H1 (cell line): ENCODE measurements at regions not wholly inside any gene's neighbourhood (a gene's known extent, or its start where the extent isn't known, plus 50 kb on each side); places are given as distances from the start of the nearest gene placed in this dataset.
A peak's percentile ranks its signal among the peaks of the same experiment; 100 is the strongest.

Experiments used
- CTCF ChIA-PET: fragments of 300-600 bp; sonication (Branson Sonifier 250); formaldehyde crosslinking; loops from one replicate; lab custom pipeline; 2021; ENCODE audit not compliant: partially characterized antibody; lab: Charles Lee
- POLR2A ChIA-PET: fragments of 300-600 bp; sonication (Branson Sonifier 250); formaldehyde crosslinking; loops from one replicate; lab custom pipeline; 2021; ENCODE audit warnings: inconsistent platforms; ENCODE audit not compliant: partially characterized antibody; lab: Charles Lee
- DNase-seq, 2 experiments: peaks; one replicate each; pipeline versions ENCODE4 v3.0.0 to v3.0.0-alpha.2; 2010 to 2022; ENCODE audit warnings: low spot score in 2 of 2, low read depth in 1 of 2, mixed read lengths in 1 of 2
- FAIRE-seq: peaks from 2 replicates; lab custom pipeline; 2011; peaks lifted over from hg19 to GRCh38; lab: Jason Lieb, UNC
- H2AFZ ChIP-seq: 2 replicates; pipeline ENCODE4 v1.8.1; 2012; ENCODE audit warnings: low read length, inconsistent platforms
- H2AK5ac ChIP-seq: 2 replicates; pipeline ENCODE4 v1.6.1; 2013; ENCODE audit warnings: low read depth, low read length
- H2BK120ac ChIP-seq: replicated peaks from 2 replicates; pipeline ENCODE3; 2013; ENCODE audit warnings: low read depth, low read length, inconsistent platforms
- H2BK12ac ChIP-seq: 2 replicates; pipeline ENCODE4 v1.6.1; 2013; ENCODE audit warnings: low read depth, low read length
- H2BK15ac ChIP-seq: 2 replicates; pipeline ENCODE4 v1.6.1; 2013; ENCODE audit warnings: low read length
- H2BK20ac ChIP-seq: 2 replicates; pipeline ENCODE4 v1.6.1; 2013; ENCODE audit warnings: low read length
- H2BK5ac ChIP-seq: 2 replicates; pipeline ENCODE4 v1.6.1; 2013; ENCODE audit warnings: low read depth, low read length
- H3K14ac ChIP-seq: 2 replicates; pipeline ENCODE4 v1.6.1; 2013; ENCODE audit warnings: inconsistent platforms; ENCODE audit not compliant: insufficient read length
- H3K18ac ChIP-seq: 2 replicates; pipeline ENCODE4 v1.6.1; 2013; ENCODE audit warnings: low read length; ENCODE audit errors: extremely low read depth
- H3K23ac ChIP-seq: 2 replicates; pipeline ENCODE4 v1.6.1; 2013; ENCODE audit warnings: inconsistent platforms; ENCODE audit not compliant: insufficient read length
- H3K23me2 ChIP-seq: 2 replicates; pipeline ENCODE4 v1.6.1; 2013; ENCODE audit warnings: low read depth, low read length
- H3K27ac ChIP-seq: 2 replicates; pipeline ENCODE4 v1.6.1; 2011; ENCODE audit warnings: low read depth, low read length, inconsistent platforms
- H3K27me3 ChIP-seq, 4 experiments: replicated peaks in 1 of 4; 1 replicate in 1 of 4; 2 replicates in 3 of 4; pipeline versions ENCODE4 v1.6.1 to v1.8.1; 2011 to 2013; ENCODE audit warnings: low read length in 3 of 4, mild to moderate bottlenecking in 3 of 4, inconsistent platforms in 2 of 4, mixed read lengths in 2 of 4, moderate library complexity in 1 of 4; ENCODE audit not compliant: control insufficient read depth in 3 of 4, insufficient read depth in 3 of 4; ENCODE audit errors: extremely low read depth in 1 of 4
- H3K36me3 ChIP-seq, 4 experiments: 2 replicates each; pipeline versions ENCODE4 v1.6.1 to v1.8.1; 2011 to 2013; ENCODE audit warnings: mild to moderate bottlenecking in 4 of 4, low read length in 3 of 4, moderate library complexity in 2 of 4, control low read depth in 1 of 4, inconsistent platforms in 1 of 4; ENCODE audit not compliant: insufficient read depth in 4 of 4, control insufficient read depth in 2 of 4
- H3K4ac ChIP-seq: replicated peaks from 2 replicates; pipeline ENCODE3; 2013; ENCODE audit warnings: low read length, low read depth, mixed read lengths, inconsistent platforms; ENCODE audit not compliant: insufficient read length
- H3K4me1 ChIP-seq, 4 experiments: replicated peaks in 1 of 4; 1 replicate in 1 of 4; 2 replicates in 3 of 4; pipeline versions ENCODE4 v1.6.1 to v1.8.1; 2011 to 2013; ENCODE audit warnings: low read length in 3 of 4, inconsistent platforms in 2 of 4, mixed read lengths in 1 of 4; ENCODE audit not compliant: insufficient read depth in 4 of 4, control insufficient read depth in 3 of 4
- H3K4me2 ChIP-seq, 2 experiments: 2 replicates each; pipeline versions ENCODE4 v1.6.1 to v1.8.1; 2011 to 2013; ENCODE audit warnings: low read depth in 2 of 2, low read length in 2 of 2, control low read depth in 1 of 2, inconsistent platforms in 1 of 2, mild to moderate bottlenecking in 1 of 2; ENCODE audit not compliant: insufficient read depth in 1 of 2
- H3K4me3 ChIP-seq, 4 experiments: fragments of 200-600, 300-600 bp in 1 of 4; sonication (generic), shearing (Covaris generic), sonication (Bioruptor Twin) in 1 of 4; 2 replicates each; pipeline versions ENCODE4 v1.5.1 to v1.8.1; 2011 to 2016; ENCODE audit warnings: low read length in 4 of 4, low read depth in 3 of 4, control low read depth in 2 of 4, inconsistent platforms in 2 of 4, mild to moderate bottlenecking in 2 of 4, mixed read lengths in 1 of 4, moderate library complexity in 1 of 4; ENCODE audit not compliant: insufficient read depth in 2 of 4; ENCODE audit errors: extremely low read depth in 1 of 4
- H3K56ac ChIP-seq: replicated peaks from 2 replicates; pipeline ENCODE3; 2013; ENCODE audit warnings: low read depth, mild to moderate bottlenecking, mixed read lengths, low read length, inconsistent platforms; ENCODE audit not compliant: insufficient read length
- H3K79me1 ChIP-seq: 2 replicates; pipeline ENCODE4 v1.6.1; 2013; ENCODE audit warnings: low read depth, low read length, control low read depth
- H3K79me2 ChIP-seq, 2 experiments: 2 replicates each; pipeline versions ENCODE4 v1.6.1 to v1.8.1; 2012 to 2013; ENCODE audit warnings: low read length in 2 of 2, mild to moderate bottlenecking in 2 of 2, inconsistent platforms in 1 of 2; ENCODE audit not compliant: insufficient read depth in 2 of 2, control insufficient read depth in 1 of 2
- H3K9ac ChIP-seq, 4 experiments: replicated peaks in 1 of 4; 1 replicate in 1 of 4; 2 replicates in 3 of 4; pipeline versions ENCODE4 v1.6.1 to v1.8.1; 2011 to 2013; ENCODE audit warnings: low read depth in 3 of 4, low read length in 3 of 4, control low read depth in 2 of 4, mild to moderate bottlenecking in 2 of 4, moderate library complexity in 2 of 4, inconsistent platforms in 1 of 4; ENCODE audit errors: extremely low read depth in 1 of 4
- H3K9me3 ChIP-seq, 2 experiments: 2 replicates each; pipeline versions ENCODE4 v1.6.1 to v1.8.1; 2012 to 2013; ENCODE audit warnings: mild to moderate bottlenecking in 2 of 2, moderate library complexity in 2 of 2, control low read depth in 1 of 2, inconsistent platforms in 1 of 2, low read depth in 1 of 2, low read length in 1 of 2, mixed read lengths in 1 of 2; ENCODE audit not compliant: insufficient read depth in 2 of 2
- H4K20me1 ChIP-seq, 2 experiments: replicated peaks in 1 of 2; 2 replicates each; pipeline versions ENCODE3 to v1.8.1; 2011 to 2013; ENCODE audit warnings: inconsistent platforms in 2 of 2, low read length in 2 of 2, mild to moderate bottlenecking in 1 of 2; ENCODE audit not compliant: insufficient read depth in 2 of 2, control insufficient read depth in 1 of 2
- H4K5ac ChIP-seq: 2 replicates; pipeline ENCODE4 v1.6.1; 2013; ENCODE audit warnings: low read length, low read depth, mixed read lengths, inconsistent platforms; ENCODE audit not compliant: insufficient read length
- H4K8ac ChIP-seq: 2 replicates; pipeline ENCODE4 v1.8.0; 2013; ENCODE audit warnings: mild to moderate bottlenecking, moderate library complexity, low read length, inconsistent platforms; ENCODE audit not compliant: insufficient read depth; ENCODE audit errors: extremely low read depth
- H4K91ac ChIP-seq: replicated peaks from 2 replicates; pipeline ENCODE3; 2013; ENCODE audit warnings: low read length, mixed read lengths, inconsistent platforms; ENCODE audit not compliant: insufficient read length
- BACH1 ChIP-seq: IDR thresholded peaks from 2 replicates; pipeline ENCODE4 v1.6.1; 2012; ENCODE audit warnings: low read length, improper control_type of control experiment
- GABPA ChIP-seq: IDR thresholded peaks from 2 replicates; pipeline ENCODE4 v1.6.1; 2011; ENCODE audit warnings: mild to moderate bottlenecking, low read length, moderate library complexity, borderline replicate concordance; ENCODE audit not compliant: insufficient read depth
- KDM4A ChIP-seq: IDR thresholded peaks from one replicate; pipeline ENCODE4 v1.7.1; 2012; ENCODE audit warnings: low read depth, mild to moderate bottlenecking, moderate library complexity, low read length, inconsistent platforms; ENCODE audit not compliant: severe bottlenecking
- POLR2AphosphoS5 ChIP-seq: IDR thresholded peaks from 2 replicates; pipeline ENCODE4 v1.6.1; 2011; ENCODE audit warnings: low read depth, low read length
- RBBP5 ChIP-seq: IDR thresholded peaks from 2 replicates; pipeline ENCODE4 v1.7.1; 2012; ENCODE audit warnings: low read depth, mild to moderate bottlenecking, inconsistent platforms, low read length, moderate library complexity, borderline replicate concordance
- RXRA ChIP-seq: IDR thresholded peaks from 2 replicates; pipeline ENCODE4 v1.6.1; 2011; ENCODE audit warnings: low read depth, mild to moderate bottlenecking, low read length, moderate library complexity; ENCODE audit not compliant: insufficient read depth
- SAP30 ChIP-seq: fragments of 300-600 bp; sonication (generic); IDR thresholded peaks from 2 replicates; pipeline ENCODE4 v1.7.1; 2012; ENCODE audit warnings: low read length, moderate library complexity, mild to moderate bottlenecking, inconsistent platforms; ENCODE audit not compliant: insufficient read depth, insufficient replicate concordance
- SIX5 ChIP-seq: IDR thresholded peaks from 2 replicates; pipeline ENCODE4 v1.6.1; 2011; ENCODE audit warnings: mild to moderate bottlenecking, low read depth, low read length
- SRF ChIP-seq: IDR thresholded peaks from 2 replicates; pipeline ENCODE4 v1.6.1; 2011; ENCODE audit warnings: mild to moderate bottlenecking, low read depth, low read length, moderate library complexity
- TAF7 ChIP-seq: optimal IDR thresholded peaks from 2 replicates; pipeline ENCODE3; 2011; ENCODE audit warnings: low read depth, mild to moderate bottlenecking, inconsistent platforms, low read length, moderate library complexity, borderline replicate concordance
- TBP ChIP-seq: IDR thresholded peaks from 2 replicates; pipeline ENCODE4 v1.6.1; 2011; ENCODE audit warnings: low read depth, low read length, improper control_type of control experiment
- TCF12 ChIP-seq: IDR thresholded peaks from 2 replicates; pipeline ENCODE4 v1.6.1; 2011; ENCODE audit warnings: low read depth, mild to moderate bottlenecking, low read length
- TEAD4 ChIP-seq: IDR thresholded peaks from 2 replicates; pipeline ENCODE4 v1.6.1; 2012; ENCODE audit warnings: low read depth, low read length, inconsistent platforms, mixed read lengths
- WGBS, 2 experiments: shearing (Covaris generic) in 1 of 2; methylation state at CpG; one replicate each; pipeline versions ENCODE4 v1.1.6 to v1.1.7; 2013 to 2015; ENCODE audit warnings: low lambda C conversion rate in 2 of 2, mixed read lengths in 2 of 2, inconsistent platforms in 1 of 2, low coverage in 1 of 2, missing lambda C conversion rate in 1 of 2; ENCODE audit not compliant: insufficient replicate concordance in 2 of 2, insufficient coverage in 1 of 2, insufficient read length in 1 of 2; ENCODE audit errors: extremely low coverage in 1 of 2, missing lambda C conversion rate in 1 of 2; 5-methylcytosine and 5-hydroxymethylcytosine counted together
- TF ChIP-seq, protein P1 (sequence below): IDR thresholded peaks from 2 replicates; pipeline ENCODE4 v1.6.1; 2011; ENCODE audit warnings: low read length, improper control_type of control experiment

DNA sequence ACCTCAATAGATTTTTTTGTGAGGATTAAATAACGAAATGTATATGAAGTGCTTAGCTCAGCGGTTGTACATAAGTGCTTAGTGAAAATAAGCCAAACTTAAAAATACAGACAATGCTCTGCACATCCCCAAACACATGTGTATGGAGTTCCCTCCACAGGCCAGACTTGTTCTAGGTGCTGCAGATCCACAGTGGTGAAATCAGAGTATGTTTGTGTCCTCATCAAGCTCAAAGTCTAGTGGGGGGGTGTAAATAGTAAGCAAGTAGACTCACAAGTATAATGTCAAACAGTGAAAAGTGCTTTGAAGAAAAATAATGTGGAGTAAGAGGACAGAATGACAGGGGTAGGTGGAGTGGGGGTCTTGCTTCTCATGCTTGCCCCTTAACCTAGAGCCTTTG, 157.4 kb upstream of the SPRY4 start:
- Histone ChIP-seq H2BK120ac (no peak overlapping the region), H3K79me2 (no peaks in the 10 kb centered on the region), H3K23me2 (no peaks in the 10 kb centered on the region), H4K8ac (no peak overlapping the region), H2BK5ac (no peak overlapping the region), H3K4me1 (no peaks in the 10 kb centered on the region), H3K18ac (no peak overlapping the region), H3K23ac (no peak overlapping the region), H3K9me3 (peaks cover 9 to 11% of the 10 kb centered on the region in 2 experiments; a peak in 3 of 4 replicates), H4K91ac (no peak overlapping the region), H3K4me3 (no peak overlapping the region), H3K4me2 (no peak overlapping the region), H2AFZ (no peak overlapping the region), H2BK15ac (0 out of 2 replicates have a peak overlapping the region, but pooled peaks have one; percentile 49), H3K27ac (no peak overlapping the region), H3K14ac (no peak overlapping the region), H3K56ac (no peak overlapping the region), H4K20me1 (no peaks in the 10 kb centered on the region), H3K79me1 (no peaks in the 10 kb centered on the region), H2BK20ac (no peak overlapping the region), H2BK12ac (no peak overlapping the region), H2AK5ac (no peak overlapping the region), H4K5ac (no peak overlapping the region), H3K9ac (no peak overlapping the region), H3K4ac (no peak overlapping the region), H3K27me3 (no peaks in the 10 kb centered on the region), H3K36me3 (no peaks in the 10 kb centered on the region; a peak in 2 of 8 replicates)
- WGBS, 2 experiments: 91% methylated on average over 2 of the region's 2 CpGs; no CpG with 5 or more reads in 1 of the 2 experiments
- CTCF ChIA-PET: interaction anchor here (0.6 to 1.1 kb wide), 4 partner anchors 38 to 815 kb away, joined by 3 read pairs; no protein-coding TSS in a partner anchor
- POLR2A ChIA-PET: no interaction called here
- FAIRE-seq: no peak
- no peak for DNase-seq
- TF ChIP-seq, protein P1, sequence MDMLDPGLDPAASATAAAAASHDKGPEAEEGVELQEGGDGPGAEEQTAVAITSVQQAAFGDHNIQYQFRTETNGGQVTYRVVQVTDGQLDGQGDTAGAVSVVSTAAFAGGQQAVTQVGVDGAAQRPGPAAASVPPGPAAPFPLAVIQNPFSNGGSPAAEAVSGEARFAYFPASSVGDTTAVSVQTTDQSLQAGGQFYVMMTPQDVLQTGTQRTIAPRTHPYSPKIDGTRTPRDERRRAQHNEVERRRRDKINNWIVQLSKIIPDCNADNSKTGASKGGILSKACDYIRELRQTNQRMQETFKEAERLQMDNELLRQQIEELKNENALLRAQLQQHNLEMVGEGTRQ: no peak
- TF ChIP-seq POLR2AphosphoS5 (no peak), KDM4A (no peak), TAF7 (no peak), BACH1 (no peak), TEAD4 (no peak), SIX5 (no peak), RXRA (no peak), SRF (no peak), TCF12 (no peak), GABPA (no peak), TBP (no peak), SAP30 (no peak), RBBP5 (no peak)
